ENCODE measurements at regions not wholly inside any gene's neighbourhood (a gene's known extent, or its start where the extent isn't known, plus 50 kb on each side); places are given as distances from the start of the nearest gene placed in this dataset.

DNA sequence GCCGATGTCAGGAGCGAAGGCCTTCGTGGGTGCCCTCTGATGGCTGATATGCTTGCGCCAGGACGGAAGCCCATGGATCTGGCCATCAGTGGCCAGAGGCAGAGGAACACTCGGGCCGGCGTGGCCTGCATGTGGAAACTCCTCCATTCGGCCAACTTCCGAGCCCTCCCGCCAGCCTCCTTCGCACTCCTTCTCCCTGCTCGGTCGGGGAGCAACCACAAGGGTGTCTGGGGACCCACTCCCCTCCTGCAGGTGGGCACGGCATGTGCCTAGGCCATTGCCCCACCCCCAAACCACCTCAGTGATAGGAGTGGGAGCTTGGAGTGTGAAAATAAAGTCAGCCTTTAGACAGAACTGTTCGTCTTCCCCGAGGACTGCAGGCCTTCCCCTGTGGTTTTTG, 231.3 kb downstream of the BCL11B start:
- Histone ChIP-seq H3K9me3 (no peaks in the 10 kb centered on the region), H3K36me3 (no peaks in the 10 kb centered on the region), H3K4me1 (peaks cover 0 to 12% (median 10%) of the 10 kb centered on the region in 4 donors), H3K27me3 (no peaks in the 10 kb centered on the region), H3K4me3 (no peak overlapping the region), H3K27ac (replicated peaks in 1 of 4) (no peak overlapping the region)
- 86% methylated on average over 17 of the region's 17 CpGs for WGBS
- TF ChIP-seq POLR2AphosphoS5 (IDR thresholded peaks at IDR 0.05) (no peak), POLR2A (IDR thresholded peaks at IDR 0.05; ENCODE audit: low read depth) (no peak), EP300 (IDR thresholded peaks at IDR 0.05) (no peak)
- TF ChIP-seq, protein P1, sequence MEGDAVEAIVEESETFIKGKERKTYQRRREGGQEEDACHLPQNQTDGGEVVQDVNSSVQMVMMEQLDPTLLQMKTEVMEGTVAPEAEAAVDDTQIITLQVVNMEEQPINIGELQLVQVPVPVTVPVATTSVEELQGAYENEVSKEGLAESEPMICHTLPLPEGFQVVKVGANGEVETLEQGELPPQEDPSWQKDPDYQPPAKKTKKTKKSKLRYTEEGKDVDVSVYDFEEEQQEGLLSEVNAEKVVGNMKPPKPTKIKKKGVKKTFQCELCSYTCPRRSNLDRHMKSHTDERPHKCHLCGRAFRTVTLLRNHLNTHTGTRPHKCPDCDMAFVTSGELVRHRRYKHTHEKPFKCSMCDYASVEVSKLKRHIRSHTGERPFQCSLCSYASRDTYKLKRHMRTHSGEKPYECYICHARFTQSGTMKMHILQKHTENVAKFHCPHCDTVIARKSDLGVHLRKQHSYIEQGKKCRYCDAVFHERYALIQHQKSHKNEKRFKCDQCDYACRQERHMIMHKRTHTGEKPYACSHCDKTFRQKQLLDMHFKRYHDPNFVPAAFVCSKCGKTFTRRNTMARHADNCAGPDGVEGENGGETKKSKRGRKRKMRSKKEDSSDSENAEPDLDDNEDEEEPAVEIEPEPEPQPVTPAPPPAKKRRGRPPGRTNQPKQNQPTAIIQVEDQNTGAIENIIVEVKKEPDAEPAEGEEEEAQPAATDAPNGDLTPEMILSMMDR (IDR thresholded peaks at IDR 0.05), result no peak
- intact Hi-C loops (cut with DNase I), result no loop called here
- no peak for DNase-seq (ENCODE audit: extremely low spot score)

DNA sequence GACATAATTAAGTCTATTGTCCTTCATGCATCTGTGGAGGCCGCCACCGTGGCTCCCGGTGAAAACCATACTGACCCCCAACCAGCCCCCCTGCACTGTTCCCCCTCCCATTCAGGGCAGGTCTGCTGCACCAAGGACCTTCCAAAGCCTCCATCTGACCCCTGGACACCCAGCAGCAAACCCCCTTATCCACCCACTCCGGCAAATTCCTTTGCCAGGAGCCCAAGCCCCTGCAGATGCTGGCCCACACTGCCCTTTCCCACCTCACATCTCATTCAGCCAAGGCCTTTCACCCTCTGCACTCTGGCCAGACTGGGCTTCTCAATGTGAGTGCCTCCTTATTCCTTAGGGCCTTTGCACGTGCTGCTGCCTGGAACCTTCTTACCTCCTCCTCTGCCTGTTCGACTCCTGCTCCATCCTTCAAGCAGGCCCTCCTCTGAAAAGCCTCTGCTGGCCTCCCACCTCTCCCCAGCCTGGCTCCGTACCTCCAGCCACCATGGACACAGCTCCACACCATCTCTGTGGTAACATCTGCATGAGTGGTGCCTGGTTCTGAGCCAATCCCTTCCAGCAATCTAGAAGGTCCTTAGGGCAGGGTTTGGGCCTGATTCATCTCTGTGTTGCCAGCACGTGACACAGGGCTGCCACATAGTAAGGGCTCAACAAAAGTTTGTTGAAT, 230.7 kb downstream of the BCL11B start:
- 75% methylated on average over 7 of the region's 8 CpGs for WGBS
- DNase-seq (ENCODE audit: extremely low spot score), result no peak
- Histone ChIP-seq H3K27ac (replicated peaks in 1 of 4) (no peak overlapping the region), H3K4me1 (peaks cover 0 to 6% (median 5%) of the 10 kb centered on the region in 4 donors), H3K36me3 (no peaks in the 10 kb centered on the region), H3K4me3 (no peak overlapping the region), H3K9me3 (no peaks in the 10 kb centered on the region), H3K27me3 (no peaks in the 10 kb centered on the region)
- TF ChIP-seq, protein P1 (IDR thresholded peaks at IDR 0.05), result no peak
- TF ChIP-seq POLR2A (IDR thresholded peaks at IDR 0.05; ENCODE audit: low read depth), result no peak
- no peak for TF ChIP-seq EP300 (IDR thresholded peaks at IDR 0.05)
- intact Hi-C loops (cut with DNase I), result no loop called here

DNA sequence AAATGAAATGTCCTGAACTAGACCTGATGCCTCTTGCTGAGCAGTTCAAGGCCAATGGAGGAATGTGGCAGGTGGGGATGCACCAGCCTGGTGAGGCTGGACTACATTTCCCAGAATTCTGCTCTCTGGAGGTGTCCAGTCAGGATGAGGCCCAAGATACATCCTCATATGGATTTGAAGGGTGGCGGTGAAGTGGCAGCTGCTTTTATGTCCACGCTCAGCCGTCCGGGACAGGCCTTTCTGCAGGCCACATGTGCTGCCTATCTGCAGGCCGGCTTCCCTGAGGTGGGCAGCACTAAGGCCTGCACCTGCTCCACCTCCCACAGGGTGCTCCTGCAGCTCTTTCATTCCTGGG, 230.2 kb downstream of the BCL11B start:
- Histone ChIP-seq H3K9me3 (no peaks in the 10 kb centered on the region), H3K4me1 (peaks cover 0 to under 1% (median 0%) of the 10 kb centered on the region in 4 donors), H3K4me3 (no peak overlapping the region), H3K36me3 (no peaks in the 10 kb centered on the region), H3K27ac (replicated peaks in 1 of 4) (no peak overlapping the region), H3K27me3 (no peaks in the 10 kb centered on the region)
- TF ChIP-seq, protein P1 (IDR thresholded peaks at IDR 0.05), result no peak
- no peak for TF ChIP-seq POLR2A (IDR thresholded peaks at IDR 0.05; ENCODE audit: low read depth)
- TF ChIP-seq EP300 (IDR thresholded peaks at IDR 0.05), result no peak
- no peak for TF ChIP-seq POLR2AphosphoS5 (IDR thresholded peaks at IDR 0.05)
- no peak for DNase-seq (ENCODE audit: extremely low spot score)
- intact Hi-C loops (cut with DNase I), result no loop called here
- 100% methylated on average over 5 of the region's 5 CpGs for WGBS

DNA sequence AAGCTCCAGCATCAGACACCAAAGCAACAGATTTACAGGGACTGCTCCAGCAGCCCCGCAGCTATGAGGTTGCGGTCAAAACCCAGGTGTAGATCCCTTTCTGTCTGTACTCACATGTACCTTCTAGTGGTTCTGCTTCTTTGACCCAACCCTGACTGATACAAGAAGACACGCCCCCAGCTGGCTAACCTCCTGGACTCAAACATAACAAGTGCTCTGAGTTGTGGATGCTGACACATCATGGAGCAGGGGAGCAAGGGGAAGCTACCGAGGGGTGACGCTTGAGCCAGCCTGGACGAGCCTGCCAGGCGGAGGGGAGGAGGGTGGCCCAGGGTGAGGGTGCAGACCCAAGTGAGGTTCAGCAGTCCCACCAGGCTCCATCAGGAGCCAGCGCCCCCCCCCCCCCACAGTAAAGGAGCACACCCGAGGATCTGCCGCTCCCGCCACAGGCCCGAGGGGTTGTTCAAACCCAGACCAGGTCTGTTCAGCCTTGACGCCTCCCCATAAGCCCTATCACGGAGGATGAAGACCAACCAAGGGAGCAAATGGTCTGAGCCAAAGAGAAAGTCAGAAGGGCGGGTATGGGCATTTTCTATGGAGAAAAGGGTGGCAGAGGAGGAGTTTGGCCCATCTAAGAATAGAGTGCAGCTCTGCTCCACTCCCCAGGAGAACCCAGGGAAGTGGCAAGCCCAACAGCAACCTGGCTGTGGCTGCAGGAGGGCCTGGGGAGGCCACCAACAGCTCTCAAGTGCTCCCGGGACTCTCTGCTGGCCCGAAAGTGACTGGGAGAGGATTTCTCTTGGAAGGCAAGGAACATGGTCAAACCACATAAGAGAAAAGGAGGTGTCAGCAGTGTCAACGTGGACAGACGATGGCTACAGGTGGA, 229.4 kb downstream of the BCL11B start:
- no peaks in the 10 kb centered on the region for H3K36me3 ChIP-seq
- intact Hi-C loops (cut with DNase I), result no loop called here
- DNase-seq (ENCODE audit: extremely low spot score), result no peak

More for the DNA sequence above, 229.4 kb downstream of the BCL11B start:
- no peaks in the 10 kb centered on the region for H3K27me3 ChIP-seq
- no peaks in the 10 kb centered on the region for H3K4me1 ChIP-seq
- H3K9me3 ChIP-seq, result no peaks in the 10 kb centered on the region
- WGBS, result 83% methylated on average over 13 of the region's 19 CpGs
- H3K27ac ChIP-seq (replicated peaks in 1 of 4), result no peak overlapping the region
- TF ChIP-seq EP300 (IDR thresholded peaks at IDR 0.05), result no peak
- TF ChIP-seq POLR2AphosphoS5 (IDR thresholded peaks at IDR 0.05), result no peak
- TF ChIP-seq, protein P1 (IDR thresholded peaks at IDR 0.05), result no peak
- no peak overlapping the region for H3K4me3 ChIP-seq
